ENCODE measurements at regions not wholly inside any gene's neighbourhood (a gene's known extent, or its start where the extent isn't known, plus 50 kb on each side); places are given as distances from the start of the nearest gene placed in this dataset.

GRCh38 chr11:100469835-100470234 is 217.3 kb upstream of the ARHGAP42 start:
- TF ChIP-seq, protein P1, sequence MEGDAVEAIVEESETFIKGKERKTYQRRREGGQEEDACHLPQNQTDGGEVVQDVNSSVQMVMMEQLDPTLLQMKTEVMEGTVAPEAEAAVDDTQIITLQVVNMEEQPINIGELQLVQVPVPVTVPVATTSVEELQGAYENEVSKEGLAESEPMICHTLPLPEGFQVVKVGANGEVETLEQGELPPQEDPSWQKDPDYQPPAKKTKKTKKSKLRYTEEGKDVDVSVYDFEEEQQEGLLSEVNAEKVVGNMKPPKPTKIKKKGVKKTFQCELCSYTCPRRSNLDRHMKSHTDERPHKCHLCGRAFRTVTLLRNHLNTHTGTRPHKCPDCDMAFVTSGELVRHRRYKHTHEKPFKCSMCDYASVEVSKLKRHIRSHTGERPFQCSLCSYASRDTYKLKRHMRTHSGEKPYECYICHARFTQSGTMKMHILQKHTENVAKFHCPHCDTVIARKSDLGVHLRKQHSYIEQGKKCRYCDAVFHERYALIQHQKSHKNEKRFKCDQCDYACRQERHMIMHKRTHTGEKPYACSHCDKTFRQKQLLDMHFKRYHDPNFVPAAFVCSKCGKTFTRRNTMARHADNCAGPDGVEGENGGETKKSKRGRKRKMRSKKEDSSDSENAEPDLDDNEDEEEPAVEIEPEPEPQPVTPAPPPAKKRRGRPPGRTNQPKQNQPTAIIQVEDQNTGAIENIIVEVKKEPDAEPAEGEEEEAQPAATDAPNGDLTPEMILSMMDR (IDR thresholded peaks at IDR 0.05): no peak
- TF ChIP-seq ZFX (IDR thresholded peaks at IDR 0.05; ENCODE audit: borderline replicate concordance): no peak

All from 22Rv1 (cell line).